Immature natural killer cell (primary cell): ENCODE measurements at regions not wholly inside any gene's neighbourhood (a gene's known extent, or its start where the extent isn't known, plus 50 kb on each side); places are given as distances from the start of the nearest gene placed in this dataset.
"Not testable (repeated sequence)": the region's sequence is repeated elsewhere in the genome, so short reads cannot be mapped to it uniquely, and the experiment has no call there.

Experiments
- DNase-seq, 3 donors: peaks; one replicate each; pipeline ENCODE4 v3.0.0; 2022; ENCODE audit warnings: mixed read lengths in 1 of 3
- H3K27ac Mint-ChIP-seq, 6 donors: one replicate each; pipeline ENCODE4 v1.8.0; 2020; ENCODE audit warnings: mixed read lengths in 6 of 6, mild to moderate bottlenecking in 5 of 6, inconsistent platforms in 4 of 6, moderate library complexity in 3 of 6
- H3K27me3 Mint-ChIP-seq, 3 donors: one replicate each; pipeline ENCODE4 v1.8.0; 2020 to 2021; ENCODE audit warnings: low read depth in 3 of 3, mild to moderate bottlenecking in 3 of 3, mixed read lengths in 3 of 3, moderate library complexity in 3 of 3, inconsistent platforms in 1 of 3
- H3K36me3 Mint-ChIP-seq, 3 donors: one replicate each; pipeline ENCODE4 v1.8.0; 2020; ENCODE audit warnings: mixed read lengths in 3 of 3, inconsistent platforms in 2 of 3, mild to moderate bottlenecking in 2 of 3
- H3K4me1 Mint-ChIP-seq, 2 donors: one replicate each; pipeline ENCODE4 v1.8.0; 2020; ENCODE audit warnings: inconsistent platforms in 2 of 2, mild to moderate bottlenecking in 2 of 2, mixed read lengths in 2 of 2, moderate library complexity in 1 of 2
- H3K4me3 Mint-ChIP-seq, 5 donors: one replicate each; pipeline ENCODE4 v1.8.0; 2020; ENCODE audit warnings: mild to moderate bottlenecking in 5 of 5, mixed read lengths in 5 of 5, inconsistent platforms in 3 of 5, moderate library complexity in 3 of 5
- H3K9me3 Mint-ChIP-seq, 6 donors: one replicate each; pipeline ENCODE4 v1.8.0; 2020; ENCODE audit warnings: mild to moderate bottlenecking in 6 of 6, mixed read lengths in 6 of 6, inconsistent platforms in 4 of 6, moderate library complexity in 3 of 6

GRCh38 chr5:119694284-119694683 lies 64.9 kb downstream of the FAM170A start:
- H3K27me3 Mint-ChIP-seq, result peaks cover 0 to 3% (median 0%) of the 10 kb centered on the region in 3 donors
- no peak for DNase-seq
- H3K4me3 Mint-ChIP-seq, result no peak overlapping the region
- no peak overlapping the region for H3K27ac Mint-ChIP-seq
- no peaks in the 10 kb centered on the region for H3K4me1 Mint-ChIP-seq
- H3K36me3 Mint-ChIP-seq, result peaks cover 0 to 3% (median 0%) of the 10 kb centered on the region in 3 donors
- peaks cover 8 to 37% (median 18%) of the 10 kb centered on the region in 6 donors for H3K9me3 Mint-ChIP-seq

GRCh38 chr5:119706049-119706448 lies 76.7 kb downstream of the FAM170A start:
- H3K4me3 Mint-ChIP-seq, result no peak overlapping the region
- no peak overlapping the region for H3K27ac Mint-ChIP-seq
- H3K4me1 Mint-ChIP-seq, result no peaks in the 10 kb centered on the region
- H3K36me3 Mint-ChIP-seq, result no peaks in the 10 kb centered on the region
- peaks cover 3 to 4% (median 3%) of the 10 kb centered on the region in 3 donors for H3K27me3 Mint-ChIP-seq
- peaks cover 0 to 22% (median 8%) of the 10 kb centered on the region in 6 donors for H3K9me3 Mint-ChIP-seq
- DNase-seq, result no peak

- Mint-ChIP-seq H3K27ac (no peak overlapping the region), H3K4me1 (no peaks in the 10 kb centered on the region), H3K27me3 (peaks cover 3 to 4% (median 3%) of the 10 kb centered on the region in 3 donors), H3K4me3 (no peak overlapping the region), H3K36me3 (no peaks in the 10 kb centered on the region), H3K9me3 (peaks cover 0 to 10% (median 2%) of the 10 kb centered on the region in 6 donors)
- no peak for DNase-seq
These were observed 78.9 kb downstream of the FAM170A start for GRCh38 chr5:119708076-119708790.

- H3K36me3 Mint-ChIP-seq, result no peaks in the 10 kb centered on the region
- no peak overlapping the region for H3K27ac Mint-ChIP-seq
- peaks cover 9 to 28% (median 12%) of the 10 kb centered on the region in 6 donors for H3K9me3 Mint-ChIP-seq
- H3K4me1 Mint-ChIP-seq, result no peaks in the 10 kb centered on the region
- no peak for DNase-seq
- H3K4me3 Mint-ChIP-seq, result no peak overlapping the region
- peaks cover 1 to 3% (median 2%) of the 10 kb centered on the region in 3 donors for H3K27me3 Mint-ChIP-seq
These were observed 92.4 kb downstream of the FAM170A start for GRCh38 chr5:119721775-119722174.

GRCh38 chr5:119725291-119725690 lies 95.9 kb downstream of the FAM170A start:
- not testable (repeated sequence) for H3K36me3 Mint-ChIP-seq, H3K27ac Mint-ChIP-seq
- H3K9me3 Mint-ChIP-seq, result peaks cover 14 to 36% (median 17%) of the 10 kb centered on the region in 6 donors

GRCh38 chr5:119726544-119726943 lies 97.2 kb downstream of the FAM170A start:
- H3K4me3 Mint-ChIP-seq, result no peak overlapping the region

More at GRCh38 chr5:119725291-119725690, 95.9 kb downstream of the FAM170A start:
- DNase-seq, H3K27me3 Mint-ChIP-seq, H3K4me3 Mint-ChIP-seq, H3K4me1 Mint-ChIP-seq: not testable (repeated sequence)

GRCh38 chr5:119740225-119740624 lies 110.9 kb downstream of the FAM170A start:
- Mint-ChIP-seq H3K4me3 (no peak overlapping the region), H3K36me3 (no peaks in the 10 kb centered on the region), H3K27ac (no peak overlapping the region), H3K4me1 (no peaks in the 10 kb centered on the region), H3K27me3 (no peaks in the 10 kb centered on the region), H3K9me3 (no peaks in the 10 kb centered on the region)
- DNase-seq, result no peak

More at GRCh38 chr5:119726544-119726943, 97.2 kb downstream of the FAM170A start:
- H3K4me1 Mint-ChIP-seq, result no peaks in the 10 kb centered on the region
- peaks cover 14 to 36% (median 17%) of the 10 kb centered on the region in 6 donors for H3K9me3 Mint-ChIP-seq
- H3K36me3 Mint-ChIP-seq, result no peaks in the 10 kb centered on the region
- no peak for DNase-seq
- H3K27ac Mint-ChIP-seq, result no peak overlapping the region
- peaks cover 1 to 3% (median 2%) of the 10 kb centered on the region in 3 donors for H3K27me3 Mint-ChIP-seq

GRCh38 chr5:119741691-119742090 lies 112.3 kb downstream of the FAM170A start:
- Mint-ChIP-seq H3K4me3 (no peak overlapping the region), H3K4me1 (no peaks in the 10 kb centered on the region), H3K27me3 (no peaks in the 10 kb centered on the region), H3K9me3 (no peaks in the 10 kb centered on the region), H3K27ac (no peak overlapping the region), H3K36me3 (no peaks in the 10 kb centered on the region)
- DNase-seq, result no peak

GRCh38 chr5:119742311-119742710 lies 113.0 kb downstream of the FAM170A start:
- Mint-ChIP-seq H3K27ac (no peak overlapping the region), H3K36me3 (no peaks in the 10 kb centered on the region), H3K4me1 (no peaks in the 10 kb centered on the region), H3K4me3 (no peak overlapping the region), H3K27me3 (no peaks in the 10 kb centered on the region), H3K9me3 (no peaks in the 10 kb centered on the region)
- DNase-seq, result no peak

GRCh38 chr5:119743927-119744326 lies 114.6 kb downstream of the FAM170A start:
- Mint-ChIP-seq H3K36me3 (no peaks in the 10 kb centered on the region), H3K9me3 (no peaks in the 10 kb centered on the region), H3K27me3 (no peaks in the 10 kb centered on the region), H3K27ac (no peak overlapping the region), H3K4me3 (no peak overlapping the region), H3K4me1 (no peaks in the 10 kb centered on the region)
- no peak for DNase-seq

GRCh38 chr5:119745976-119746375 lies 116.6 kb downstream of the FAM170A start:
- Mint-ChIP-seq H3K9me3 (peaks cover 0 to 4% (median 0%) of the 10 kb centered on the region in 6 donors), H3K4me3 (no peak overlapping the region), H3K36me3 (no peaks in the 10 kb centered on the region), H3K27ac (no peak overlapping the region), H3K27me3 (no peaks in the 10 kb centered on the region), H3K4me1 (no peaks in the 10 kb centered on the region)
- DNase-seq, result no peak

GRCh38 chr5:119746984-119747383 lies 117.6 kb downstream of the FAM170A start:
- no peak overlapping the region for H3K4me3 Mint-ChIP-seq
- no peak overlapping the region for H3K27ac Mint-ChIP-seq
- peaks cover 0 to 4% (median 0%) of the 10 kb centered on the region in 6 donors for H3K9me3 Mint-ChIP-seq
- no peaks in the 10 kb centered on the region for H3K36me3 Mint-ChIP-seq
- DNase-seq, result no peak
- H3K27me3 Mint-ChIP-seq, result no peaks in the 10 kb centered on the region
- no peaks in the 10 kb centered on the region for H3K4me1 Mint-ChIP-seq

- no peak for DNase-seq
These were observed 121.8 kb downstream of the FAM170A start for GRCh38 chr5:119750887-119751733.

GRCh38 chr5:119751734-119752094 lies 122.4 kb downstream of the FAM170A start:
- Mint-ChIP-seq H3K9me3 (peaks cover 0 to 10% (median 5%) of the 10 kb centered on the region in 6 donors), H3K27me3 (peaks cover 2 to 5% (median 4%) of the 10 kb centered on the region in 3 donors), H3K4me3 (no peak overlapping the region), H3K36me3 (peaks cover 0 to 4% (median 0%) of the 10 kb centered on the region in 3 donors), H3K27ac (no peak overlapping the region), H3K4me1 (no peaks in the 10 kb centered on the region)
- no peak for DNase-seq

More at GRCh38 chr5:119750887-119751733, 121.8 kb downstream of the FAM170A start:
- Mint-ChIP-seq H3K4me3 (no peak overlapping the region), H3K27me3 (peaks cover under 1 to 5% (median 2%) of the 10 kb centered on the region in 3 donors), H3K36me3 (peaks cover 0 to 4% (median 0%) of the 10 kb centered on the region in 3 donors), H3K4me1 (no peaks in the 10 kb centered on the region), H3K27ac (no peak overlapping the region), H3K9me3 (peaks cover 0 to 10% (median 4%) of the 10 kb centered on the region in 6 donors)
